K562 (cell line): ENCODE measurements at regions not wholly inside any gene's neighbourhood (a gene's known extent, or its start where the extent isn't known, plus 50 kb on each side); places are given as distances from the start of the nearest gene placed in this dataset.
"Not testable (repeated sequence)": the region's sequence is repeated elsewhere in the genome, so short reads cannot be mapped to it uniquely, and the experiment has no call there.

ENCODE experiments used
- ATAC-seq: fragments of 200-7000 bp; cut with Tn5 transposase; 3 replicates; pipeline ENCODE4 v1.9.1; 2020; ENCODE audit warnings: moderate library complexity
- BruUV-seq: library from RNA; stranded (reverse); fragments of 400-500 nt; replicated peaks from 2 replicates; lab custom pipeline; 2021; lab: Mats Ljungman, UMichigan
- CTCF ChIA-PET: fragments of 300-600 bp; formaldehyde crosslinking; extraction: SDS; loops from one replicate; lab custom pipeline; 2021; ENCODE audit warnings: low intra/inter-chr PET ratio; lab: Yijun Ruan, JAX
- POLR2A ChIA-PET: fragments of 300-600, 350-650 bp; sonication (Branson Sonifier 250); formaldehyde crosslinking; extraction: SDS; loops from one replicate; lab custom pipeline; 2021; ENCODE audit warnings: antibody characterized with exemption, inconsistent platforms; lab: Yijun Ruan, JAX
- DNase-seq, 4 experiments: peaks; one replicate each; pipeline versions ENCODE4 v3.0.0 to v3.0.0-alpha.2; 2011 to 2018; ENCODE audit warnings: low spot score in 3 of 4, mixed read lengths in 3 of 4; ENCODE audit errors: extremely low read depth in 1 of 4
- FAIRE-seq: peaks from 2 replicates; lab custom pipeline; 2011; peaks lifted over from hg19 to GRCh38; lab: Jason Lieb, UNC
- H2AFZ ChIP-seq: 2 replicates; pipeline ENCODE4 v1.6.0; 2011; ENCODE audit warnings: low read depth, low read length, control low read depth, inconsistent platforms
- H3K27ac ChIP-seq: fragments of 200-600 bp; 3 replicates; pipeline ENCODE4 v1.8.0; 2011; ENCODE audit warnings: low read depth, mild to moderate bottlenecking, control low read depth, inconsistent platforms, low read length, moderate library complexity, mixed read lengths; ENCODE audit errors: extremely low read depth
- H3K27me3 ChIP-seq, 2 experiments: fragments of 300-600 bp in 1 of 2; 2 replicates in 1 of 2; 3 replicates in 1 of 2; pipeline versions ENCODE4 v1.6.0 to v1.8.0; 2011; ENCODE audit warnings: inconsistent platforms in 2 of 2, low read length in 2 of 2, mild to moderate bottlenecking in 1 of 2, mixed read lengths in 1 of 2, moderate library complexity in 1 of 2; ENCODE audit not compliant: control insufficient read depth in 2 of 2, insufficient read depth in 2 of 2
- H3K36me3 ChIP-seq: fragments of 300-600 bp; 3 replicates; pipeline ENCODE4 v1.8.0; 2011; ENCODE audit warnings: mild to moderate bottlenecking, low read length, inconsistent platforms; ENCODE audit not compliant: control insufficient read depth, insufficient read depth
- H3K4me1 ChIP-seq, 2 experiments: fragments of 200-600 bp in 1 of 2; replicated peaks in 1 of 2; 2 replicates in 1 of 2; 3 replicates in 1 of 2; pipeline versions ENCODE4 v1.5.1 to v1.8.0; 2011; ENCODE audit warnings: inconsistent platforms in 2 of 2, low read length in 2 of 2, mild to moderate bottlenecking in 1 of 2, mixed read lengths in 1 of 2, moderate library complexity in 1 of 2; ENCODE audit not compliant: control insufficient read depth in 2 of 2, insufficient read depth in 2 of 2
- H3K4me2 ChIP-seq: 2 replicates; pipeline ENCODE4 v1.6.1; 2011; ENCODE audit warnings: low read length, control low read depth, inconsistent platforms, mixed read lengths; ENCODE audit not compliant: insufficient read depth
- H3K4me3 ChIP-seq: fragments of 200-600 bp; sonication (generic), shearing (Covaris generic); 2 replicates; pipeline ENCODE4 v1.5.1; 2016; ENCODE audit warnings: control low read depth, inconsistent platforms
- H3K79me2 ChIP-seq: fragments of 200-600 bp; 3 replicates; pipeline ENCODE4 v1.8.0; 2011; ENCODE audit warnings: low read length, inconsistent platforms; ENCODE audit not compliant: control insufficient read depth, insufficient read depth
- H3K9ac ChIP-seq, 2 experiments: 2 replicates each; pipeline versions ENCODE4 v1.6.0 to v1.6.1; 2011; ENCODE audit warnings: low read depth in 2 of 2, low read length in 2 of 2, control low read depth in 1 of 2, inconsistent platforms in 1 of 2, mild to moderate bottlenecking in 1 of 2, mixed read lengths in 1 of 2; ENCODE audit not compliant: insufficient read depth in 1 of 2
- H3K9me1 ChIP-seq: one replicate; pipeline ENCODE4 v1.6.0; 2011; ENCODE audit warnings: inconsistent platforms, mild to moderate bottlenecking, low read length, moderate library complexity; ENCODE audit not compliant: control insufficient read depth, insufficient read depth
- H3K9me3 ChIP-seq: replicated peaks from 2 replicates; pipeline ENCODE4 v1.5.1; 2011; ENCODE audit warnings: low read depth, low read length, inconsistent platforms; ENCODE audit not compliant: control insufficient read depth, insufficient read depth
- H4K20me1 ChIP-seq: replicated peaks from 2 replicates; pipeline ENCODE4 v1.6.1; 2011; ENCODE audit warnings: low read length, inconsistent platforms, mixed read lengths; ENCODE audit not compliant: control insufficient read depth, insufficient read depth
- DNMT1 ChIP-seq: fragments of 450-650 bp; IDR thresholded peaks from 2 replicates; pipeline ENCODE4 v1.6.1; 2016; ENCODE audit warnings: antibody characterized with exemption, mild to moderate bottlenecking
- MAFG ChIP-seq: fragments of 450-650 bp; conservative IDR thresholded peaks from 2 replicates; pipeline ENCODE4 v1.6.1; 2016; ENCODE audit warnings: missing genetic modification characterization, missing compliant biosample characterization
- PPARD ChIP-seq: fragments of 250-450 bp; sonication (Bioruptor Pico); IDR thresholded peaks from 2 replicates; pipeline ENCODE4 v1.8.0; 2022; ENCODE audit warnings: inconsistent platforms, mild to moderate bottlenecking, moderate library complexity
- SIX5 ChIP-seq, 2 experiments: IDR thresholded peaks; 2 replicates each; pipeline ENCODE4 v1.6.1; 2011; ENCODE audit warnings: low read length in 2 of 2, borderline replicate concordance in 1 of 2, low read depth in 1 of 2, mild to moderate bottlenecking in 1 of 2, moderate library complexity in 1 of 2; ENCODE audit not compliant: insufficient read depth in 1 of 2
- SPI1 ChIP-seq: IDR thresholded peaks from 2 replicates; pipeline ENCODE4 v1.6.1; 2011; ENCODE audit warnings: low read depth, low read length, control low read depth, borderline replicate concordance
- ZNF354B ChIP-seq: fragments of 250-450 bp; sonication (Bioruptor Pico); IDR thresholded peaks from 2 replicates; pipeline ENCODE4 v1.4.0; 2020
- WGBS: fragments of 100-300 bp; shearing (Covaris generic); methylation state at CpG from one replicate; pipeline ENCODE4 v1.1.6; 2016; ENCODE audit warnings: low coverage, mixed read lengths; ENCODE audit not compliant: insufficient coverage; ENCODE audit errors: missing lambda C conversion rate; 5-methylcytosine and 5-hydroxymethylcytosine counted together
- in situ Hi-C: fragments of 300-500 bp; cut with MboI; formaldehyde crosslinking; loops from 4 replicates; pipeline ENCODE4 v1.15.0; 2018; ENCODE audit warnings: inconsistent platforms, mixed read lengths
- intact Hi-C: fragments of 100-400 bp; cut with micrococcal nuclease; formaldehyde crosslinking; loops from 2 replicates; pipeline ENCODE4 v1.14.2; 2022
- TF ChIP-seq, protein P1 (sequence below): sonication (generic); formaldehyde crosslinking; IDR thresholded peaks from 2 replicates; pipeline ENCODE4 v1.4.0; 2020; ENCODE audit warnings: mild to moderate bottlenecking, missing genetic modification reagents
- TF ChIP-seq, protein P2 (sequence below): fragments of 250-450 bp; sonication (Bioruptor Pico); IDR thresholded peaks from 2 replicates; pipeline ENCODE4 v1.8.0; 2021; ENCODE audit warnings: borderline replicate concordance, mild to moderate bottlenecking, moderate library complexity; ENCODE audit not compliant: poor library complexity, severe bottlenecking
- TF ChIP-seq, protein P3 (sequence below), 2 experiments: IDR thresholded peaks; 2 replicates each; pipeline ENCODE4 v1.6.1; 2012; ENCODE audit warnings: improper control_type of control experiment in 2 of 2, low read depth in 2 of 2, low read length in 2 of 2, borderline replicate concordance in 1 of 2
- TF ChIP-seq, protein P4 (sequence below): sonication (generic); formaldehyde crosslinking; IDR thresholded peaks from 2 replicates; pipeline ENCODE4 v1.9.0; 2022; ENCODE audit warnings: mild to moderate bottlenecking, missing genetic modification reagents

DNA sequence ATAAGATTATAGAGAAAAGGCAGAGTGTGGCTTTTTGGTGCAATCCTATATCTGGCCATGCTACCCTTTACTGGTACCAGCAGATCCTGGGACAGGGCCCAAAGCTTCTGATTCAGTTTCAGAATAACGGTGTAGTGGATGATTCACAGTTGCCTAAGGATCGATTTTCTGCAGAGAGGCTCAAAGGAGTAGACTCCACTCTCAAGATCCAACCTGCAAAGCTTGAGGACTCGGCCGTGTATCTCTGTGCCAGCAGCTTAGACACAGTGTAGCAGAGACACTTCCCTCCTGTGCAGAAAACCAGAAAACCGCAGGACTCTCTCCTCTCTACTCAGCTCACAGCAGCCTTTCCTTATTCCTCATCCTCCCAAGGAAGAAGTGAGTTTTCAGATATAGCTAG, 176.3 kb upstream of the PRSS58 start:
- H3K9me1 ChIP-seq, H3K9ac ChIP-seq, H3K4me2 ChIP-seq, FAIRE-seq, H3K79me2 ChIP-seq, H3K27me3 ChIP-seq, DNase-seq, H2AFZ ChIP-seq, in situ Hi-C loops, intact Hi-C loops, H4K20me1 ChIP-seq, H3K27ac ChIP-seq, H3K36me3 ChIP-seq, CTCF ChIA-PET, H3K4me3 ChIP-seq, ATAC-seq, H3K9me3 ChIP-seq, H3K4me1 ChIP-seq, BruUV-seq: not testable (repeated sequence)
- POLR2A ChIA-PET = interaction anchor here (1.6 kb wide), 1 partner anchor 11 kb away, joined by 4 read pairs; no protein-coding TSS in a partner anchor
- WGBS = 0% methylated on average over 5 of the region's 5 CpGs

DNA sequence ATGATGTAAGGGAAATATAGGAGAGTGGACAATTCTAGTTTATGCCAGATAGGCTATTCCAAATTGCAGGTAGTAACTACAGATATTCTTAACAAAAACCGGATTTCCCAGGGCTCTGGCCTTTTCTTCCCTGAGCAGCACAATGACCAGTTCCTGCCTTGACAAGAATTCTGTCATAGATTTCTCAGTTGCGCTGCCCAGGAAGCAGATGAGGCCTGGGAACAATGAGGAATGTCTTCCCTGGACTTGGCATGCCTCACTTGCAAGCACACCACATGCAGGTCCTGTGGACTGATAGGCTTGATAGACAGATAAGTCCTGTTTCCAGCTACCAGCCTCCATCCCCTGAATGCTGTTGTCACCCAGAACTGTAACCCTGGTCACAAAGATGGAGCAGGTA, 174.5 kb upstream of the PRSS58 start:
- Histone ChIP-seq H3K4me3 (no peak overlapping the region), H3K79me2 (no peaks in the 10 kb centered on the region), H3K9ac (no peak overlapping the region), H3K27me3 (peaks cover 0 to 3% of the 10 kb centered on the region in 2 experiments; a peak in 2 of 5 replicates), H4K20me1 (no peaks in the 10 kb centered on the region), H3K9me3 (no peaks in the 10 kb centered on the region), H2AFZ (no peak overlapping the region), H3K9me1 (no peaks in the 10 kb centered on the region), H3K4me2 (no peak overlapping the region), H3K36me3 (no peaks in the 10 kb centered on the region), H3K4me1 (no peaks in the 10 kb centered on the region), H3K27ac (no peak overlapping the region)
- in situ Hi-C loops (no loop called here), intact Hi-C loops (no loop called here)
- ChIA-PET POLR2A (interaction anchor here (1.6 kb wide), 1 partner anchor 9 kb away, joined by 4 read pairs; no protein-coding TSS in a partner anchor), CTCF (no interaction called here)
- no TSS peak for BruUV-seq
- FAIRE-seq (no peak), DNase-seq (no peak), ATAC-seq (no peak)
- 0% methylated on average over 2 of the region's 2 CpGs for WGBS
- TF ChIP-seq SIX5 (IDR thresholded peaks at IDR 0.05; ENCODE audit: borderline replicate concordance in 1 of 2, insufficient read depth in 1 of 2, low read depth in 1 of 2, low read length in 2 of 2) = no peak
- TF ChIP-seq SPI1 = no peak
- TF ChIP-seq, protein P1, sequence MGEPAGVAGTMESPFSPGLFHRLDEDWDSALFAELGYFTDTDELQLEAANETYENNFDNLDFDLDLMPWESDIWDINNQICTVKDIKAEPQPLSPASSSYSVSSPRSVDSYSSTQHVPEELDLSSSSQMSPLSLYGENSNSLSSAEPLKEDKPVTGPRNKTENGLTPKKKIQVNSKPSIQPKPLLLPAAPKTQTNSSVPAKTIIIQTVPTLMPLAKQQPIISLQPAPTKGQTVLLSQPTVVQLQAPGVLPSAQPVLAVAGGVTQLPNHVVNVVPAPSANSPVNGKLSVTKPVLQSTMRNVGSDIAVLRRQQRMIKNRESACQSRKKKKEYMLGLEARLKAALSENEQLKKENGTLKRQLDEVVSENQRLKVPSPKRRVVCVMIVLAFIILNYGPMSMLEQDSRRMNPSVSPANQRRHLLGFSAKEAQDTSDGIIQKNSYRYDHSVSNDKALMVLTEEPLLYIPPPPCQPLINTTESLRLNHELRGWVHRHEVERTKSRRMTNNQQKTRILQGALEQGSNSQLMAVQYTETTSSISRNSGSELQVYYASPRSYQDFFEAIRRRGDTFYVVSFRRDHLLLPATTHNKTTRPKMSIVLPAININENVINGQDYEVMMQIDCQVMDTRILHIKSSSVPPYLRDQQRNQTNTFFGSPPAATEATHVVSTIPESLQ (CRISPR knock-in tag) = no peak
- TF ChIP-seq, protein P2, sequence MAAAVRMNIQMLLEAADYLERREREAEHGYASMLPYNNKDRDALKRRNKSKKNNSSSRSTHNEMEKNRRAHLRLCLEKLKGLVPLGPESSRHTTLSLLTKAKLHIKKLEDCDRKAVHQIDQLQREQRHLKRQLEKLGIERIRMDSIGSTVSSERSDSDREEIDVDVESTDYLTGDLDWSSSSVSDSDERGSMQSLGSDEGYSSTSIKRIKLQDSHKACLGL = no peak
- no peak for TF ChIP-seq ZNF354B (CRISPR knock-in tag)
- TF ChIP-seq, protein P3, sequence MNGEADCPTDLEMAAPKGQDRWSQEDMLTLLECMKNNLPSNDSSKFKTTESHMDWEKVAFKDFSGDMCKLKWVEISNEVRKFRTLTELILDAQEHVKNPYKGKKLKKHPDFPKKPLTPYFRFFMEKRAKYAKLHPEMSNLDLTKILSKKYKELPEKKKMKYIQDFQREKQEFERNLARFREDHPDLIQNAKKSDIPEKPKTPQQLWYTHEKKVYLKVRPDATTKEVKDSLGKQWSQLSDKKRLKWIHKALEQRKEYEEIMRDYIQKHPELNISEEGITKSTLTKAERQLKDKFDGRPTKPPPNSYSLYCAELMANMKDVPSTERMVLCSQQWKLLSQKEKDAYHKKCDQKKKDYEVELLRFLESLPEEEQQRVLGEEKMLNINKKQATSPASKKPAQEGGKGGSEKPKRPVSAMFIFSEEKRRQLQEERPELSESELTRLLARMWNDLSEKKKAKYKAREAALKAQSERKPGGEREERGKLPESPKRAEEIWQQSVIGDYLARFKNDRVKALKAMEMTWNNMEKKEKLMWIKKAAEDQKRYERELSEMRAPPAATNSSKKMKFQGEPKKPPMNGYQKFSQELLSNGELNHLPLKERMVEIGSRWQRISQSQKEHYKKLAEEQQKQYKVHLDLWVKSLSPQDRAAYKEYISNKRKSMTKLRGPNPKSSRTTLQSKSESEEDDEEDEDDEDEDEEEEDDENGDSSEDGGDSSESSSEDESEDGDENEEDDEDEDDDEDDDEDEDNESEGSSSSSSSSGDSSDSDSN (IDR thresholded peaks at IDR 0.05; ENCODE audit: borderline replicate concordance in 1 of 2, low read depth in 2 of 2, low read length in 2 of 2) = no peak
- no peak for TF ChIP-seq PPARD
- TF ChIP-seq MAFG (tag) = no peak
- no peak for TF ChIP-seq DNMT1
- TF ChIP-seq, protein P4, sequence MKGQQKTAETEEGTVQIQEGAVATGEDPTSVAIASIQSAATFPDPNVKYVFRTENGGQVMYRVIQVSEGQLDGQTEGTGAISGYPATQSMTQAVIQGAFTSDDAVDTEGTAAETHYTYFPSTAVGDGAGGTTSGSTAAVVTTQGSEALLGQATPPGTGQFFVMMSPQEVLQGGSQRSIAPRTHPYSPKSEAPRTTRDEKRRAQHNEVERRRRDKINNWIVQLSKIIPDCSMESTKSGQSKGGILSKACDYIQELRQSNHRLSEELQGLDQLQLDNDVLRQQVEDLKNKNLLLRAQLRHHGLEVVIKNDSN = no peak
